NCI-H526 treated with DMSO at 0.1 percent for 48 hours (cell line): ENCODE measurements at regions not wholly inside any gene's neighbourhood (a gene's known extent, or its start where the extent isn't known, plus 50 kb on each side); places are given as distances from the start of the nearest gene placed in this dataset.
"Not testable (repeated sequence)": the region's sequence is repeated elsewhere in the genome, so short reads cannot be mapped to it uniquely, and the experiment has no call there.

Experiments
- DNase-seq: peaks from one replicate; lab custom pipeline; 2025; lab: John Stamatoyannopoulos, UW

- DNase-seq = no peak
Observed at GRCh38 chr11:95435628-95436353, 204.8 kb upstream of the SESN3 start.

GRCh38 chr11:95435192-95435591, 204.2 kb upstream of the SESN3 start:
- no peak for DNase-seq

- DNase-seq = no peak
Observed at GRCh38 chr11:95434489-95435057, 203.6 kb upstream of the SESN3 start.

GRCh38 chr11:95434009-95434408, 203.0 kb upstream of the SESN3 start:
- no peak for DNase-seq

GRCh38 chr11:95432714-95433503, 201.9 kb upstream of the SESN3 start:
- no peak for DNase-seq

- DNase-seq = no peak
Observed at GRCh38 chr11:95429376-95429907, 198.4 kb upstream of the SESN3 start.

GRCh38 chr11:95426823-95427462, 195.9 kb upstream of the SESN3 start:
- no peak for DNase-seq

- DNase-seq = no peak
Observed at GRCh38 chr11:95419915-95420314, 188.9 kb upstream of the SESN3 start.

- DNase-seq = no peak
Observed at GRCh38 chr11:95418916-95419315, 187.9 kb upstream of the SESN3 start.

GRCh38 chr11:95417832-95418231, 186.8 kb upstream of the SESN3 start:
- DNase-seq = no peak

- DNase-seq = no peak
Observed at GRCh38 chr11:95415837-95416304, 184.9 kb upstream of the SESN3 start.

GRCh38 chr11:95414217-95414616, 183.2 kb upstream of the SESN3 start:
- no peak for DNase-seq

GRCh38 chr11:95413761-95414160, 182.8 kb upstream of the SESN3 start:
- DNase-seq = no peak

GRCh38 chr11:95413021-95413420, 182.0 kb upstream of the SESN3 start:
- no peak for DNase-seq

GRCh38 chr11:95412074-95412473, 181.1 kb upstream of the SESN3 start:
- no peak for DNase-seq

GRCh38 chr11:95410707-95411106, 179.7 kb upstream of the SESN3 start:
- DNase-seq = not testable (repeated sequence)

GRCh38 chr11:95406271-95406670, 175.3 kb upstream of the SESN3 start:
- no peak for DNase-seq

- no peak for DNase-seq
Observed at GRCh38 chr11:95404370-95404769, 173.4 kb upstream of the SESN3 start.

GRCh38 chr11:95398437-95399112, 167.6 kb upstream of the SESN3 start:
- DNase-seq = no peak

GRCh38 chr11:95392644-95393043, 161.6 kb upstream of the SESN3 start:
- DNase-seq = no peak

- no peak for DNase-seq
Observed at GRCh38 chr11:95389427-95389826, 158.4 kb upstream of the SESN3 start.

- no peak for DNase-seq
Observed at GRCh38 chr11:95388086-95388485, 157.1 kb upstream of the SESN3 start.
